Stimulated activated CD8-positive, alpha-beta memory T cell treated with anti-CD3 and anti-CD28 coated beads, Interleukin-4, amount 100 ng/mL, for 1 hour (primary cell): ENCODE measurements at regions not wholly inside any gene's neighbourhood (a gene's known extent, or its start where the extent isn't known, plus 50 kb on each side); places are given as distances from the start of the nearest gene placed in this dataset.
"Not testable (repeated sequence)": the region's sequence is repeated elsewhere in the genome, so short reads cannot be mapped to it uniquely, and the experiment has no call there.

Experiments used
- DNase-seq, 2 donors: peaks; one replicate each; pipeline ENCODE4 v3.0.0-alpha.2; 2020; ENCODE audit warnings: low read depth in 2 of 2, low spot score in 1 of 2

DNA sequence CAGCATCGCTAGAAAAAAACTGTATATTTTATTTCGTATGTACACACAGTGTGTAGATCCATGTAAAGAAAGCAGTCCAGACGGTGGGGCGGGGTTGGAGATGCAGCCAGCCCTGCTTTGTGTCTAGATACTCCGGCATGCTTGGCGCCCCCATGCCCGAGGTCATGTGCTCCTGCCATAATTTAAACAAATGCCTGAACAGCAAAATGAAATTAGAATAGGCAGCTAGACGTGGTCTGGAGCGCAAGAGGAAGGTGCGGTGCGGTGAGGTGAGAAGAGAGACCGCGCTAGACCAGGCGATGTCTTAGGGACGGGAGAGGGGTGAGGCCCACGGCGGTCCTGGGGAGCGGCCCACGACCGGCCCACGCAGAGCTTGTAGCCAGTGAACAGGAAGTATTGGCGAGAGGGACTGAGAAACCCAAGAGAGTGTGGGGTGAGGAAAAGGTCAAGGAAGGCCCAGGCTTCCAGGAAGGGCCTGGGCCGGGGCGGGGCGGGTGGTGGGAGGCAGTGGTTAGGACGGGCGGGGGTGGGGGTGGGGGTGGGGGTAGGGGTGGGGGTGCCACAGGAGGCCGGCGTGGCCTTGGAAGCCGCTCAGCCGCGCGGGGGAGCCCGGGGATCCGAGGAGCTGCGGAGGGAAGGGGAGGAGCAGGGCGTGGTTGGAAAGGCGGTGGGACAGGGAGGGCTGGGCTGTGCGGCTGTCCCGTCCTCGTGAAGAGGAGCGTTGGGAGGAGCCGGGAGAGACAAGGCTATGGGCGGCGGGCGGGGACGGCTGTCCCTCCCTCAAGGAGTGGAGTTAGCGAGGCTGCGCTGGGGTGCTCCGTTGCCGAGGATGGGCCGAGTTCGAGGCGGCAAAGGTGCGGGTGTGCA is 254.7 kb upstream of the SGCG start:
- DNase-seq, result no peak

DNA sequence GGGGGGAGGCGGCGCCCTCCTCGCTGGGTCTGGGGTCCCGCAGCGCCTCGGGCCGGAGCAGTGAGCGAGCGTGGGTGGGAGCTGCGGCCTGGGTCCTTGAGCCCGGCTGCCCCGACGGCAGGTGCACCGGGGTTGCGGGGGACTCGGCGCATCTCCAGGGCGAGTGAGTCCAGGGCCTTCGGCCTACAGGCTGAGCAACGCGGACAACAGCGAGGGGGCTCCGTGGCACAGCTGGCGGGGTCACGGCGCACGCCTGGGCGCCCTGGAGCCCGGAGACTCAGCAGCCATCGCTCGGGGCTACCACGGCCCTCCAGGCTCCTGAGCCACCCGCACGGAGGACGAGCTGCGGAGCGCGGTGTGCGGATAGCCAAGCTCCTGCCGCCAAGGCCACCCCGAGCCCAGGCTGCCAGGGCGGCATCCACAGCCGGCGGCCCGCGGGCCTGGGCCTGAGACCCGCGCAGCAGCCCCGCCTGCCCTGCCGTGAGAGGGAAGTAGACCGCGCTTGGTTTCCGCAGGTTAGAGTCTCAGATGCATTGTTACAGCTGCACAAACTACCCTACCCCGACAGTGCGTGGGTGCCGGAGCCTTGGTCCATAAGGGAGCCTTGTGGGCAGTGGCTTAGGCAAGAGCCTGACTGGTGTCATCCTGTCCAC is 253.9 kb upstream of the SGCG start:
- DNase-seq, result no peak

DNA sequence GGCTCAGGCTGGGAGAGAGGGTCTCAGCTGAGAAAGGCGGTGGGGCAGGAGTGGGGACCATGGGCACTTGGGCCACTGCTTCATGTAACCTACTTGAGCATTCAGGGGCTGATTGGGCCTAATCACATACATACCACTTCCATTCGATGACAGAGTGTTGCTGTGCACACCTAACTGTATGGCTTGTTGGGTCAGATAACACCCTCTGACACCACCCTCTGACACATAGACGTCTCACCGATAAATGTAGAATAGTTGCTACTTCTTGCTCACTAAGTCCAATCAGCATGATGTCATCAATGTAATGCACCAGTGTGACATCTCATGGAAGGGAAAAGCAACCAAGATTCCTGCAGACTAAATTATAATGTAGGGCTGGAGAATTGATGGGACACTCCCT is 252.9 kb upstream of the SGCG start:
- not testable (repeated sequence) for DNase-seq

DNA sequence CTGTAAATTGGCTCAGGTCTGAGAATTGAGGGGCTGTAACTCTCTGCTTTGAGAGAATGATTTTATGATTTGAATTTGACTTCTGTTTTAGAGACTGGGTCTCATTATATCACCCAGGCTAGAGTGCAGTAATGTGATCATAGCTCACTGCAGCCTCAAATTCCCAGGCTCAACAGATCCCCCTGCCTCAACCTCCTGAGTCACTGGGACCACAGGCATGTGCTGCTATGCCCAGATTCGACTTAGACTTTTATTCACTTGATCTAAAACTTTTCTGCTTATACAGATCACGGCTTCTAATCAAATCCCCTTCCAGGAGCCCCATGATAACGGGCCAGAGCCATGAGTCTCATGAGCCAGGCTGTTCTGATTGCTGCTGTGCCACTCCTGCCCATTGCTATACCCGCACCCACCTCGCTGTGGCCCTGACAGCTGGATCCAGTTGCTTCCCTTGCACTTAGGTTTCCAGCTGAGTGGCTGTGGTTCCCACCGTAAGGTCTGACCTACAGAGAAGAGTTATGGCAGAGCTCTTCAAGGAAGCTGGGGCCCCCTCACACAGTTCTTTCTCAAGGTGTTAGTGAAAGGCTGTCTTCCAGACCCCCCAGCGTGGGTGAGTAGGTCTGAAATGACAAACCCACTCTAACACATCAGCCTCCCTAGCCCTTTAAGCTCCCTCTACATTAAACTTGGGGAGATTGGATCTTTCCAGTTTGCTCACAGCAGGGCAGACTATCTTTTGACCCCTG is 251.2 kb upstream of the SGCG start:
- no peak for DNase-seq

DNA sequence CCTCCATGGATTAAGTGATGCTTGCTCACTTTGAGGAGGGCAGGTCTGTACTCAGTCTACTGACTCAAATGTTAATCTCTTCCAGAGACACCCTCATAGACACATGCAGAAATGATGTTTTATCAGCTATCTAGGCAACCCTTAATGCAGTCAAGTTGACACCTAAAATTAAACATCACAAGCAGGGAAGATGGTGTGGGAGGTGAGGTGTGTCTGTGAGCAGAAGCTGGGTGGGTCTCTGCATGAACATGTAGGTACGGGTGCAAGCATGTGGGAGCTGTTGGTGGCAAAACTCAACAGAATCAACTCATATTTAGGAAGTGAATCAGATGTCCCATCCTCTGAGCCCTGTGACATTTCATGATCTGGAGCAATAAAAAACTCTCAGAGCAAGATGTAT is 249.2 kb upstream of the SGCG start:
- no peak for DNase-seq

DNA sequence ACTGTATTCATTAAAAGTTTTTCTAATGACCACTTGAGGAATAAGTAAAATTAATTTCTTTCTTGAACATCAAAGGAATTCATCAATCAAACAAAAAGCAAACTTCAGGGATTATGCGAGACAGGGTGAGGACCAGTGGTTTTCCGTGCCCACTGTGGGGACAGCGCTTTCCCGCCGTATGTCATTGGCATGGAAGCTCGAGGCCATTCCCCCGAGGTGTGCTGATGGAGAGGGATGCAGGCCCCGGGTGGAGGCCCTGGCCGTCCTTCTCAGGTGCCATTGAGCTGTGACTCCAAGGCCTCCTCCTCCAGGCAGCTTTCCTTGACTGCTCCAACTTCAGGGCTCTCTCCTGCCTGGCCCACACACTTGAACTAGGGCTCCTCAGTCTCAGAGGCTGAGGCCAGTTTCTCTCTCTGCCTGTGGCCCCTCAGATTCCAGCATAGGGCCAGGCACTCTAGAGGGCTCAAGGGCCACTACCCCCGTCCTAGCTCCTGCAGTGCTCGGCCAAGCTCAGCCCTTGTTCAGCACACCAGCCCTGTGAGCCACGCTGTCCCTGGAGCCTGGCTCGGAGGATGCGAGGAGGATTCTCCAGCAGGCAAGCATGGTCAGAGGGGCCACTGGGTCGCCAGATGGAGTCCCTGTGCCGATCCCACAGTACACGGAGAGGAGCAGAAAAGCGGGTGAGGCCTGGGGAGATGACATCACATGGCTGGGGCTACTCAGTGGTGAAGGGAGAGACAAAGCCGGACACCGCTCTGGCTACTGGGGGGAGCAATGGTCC is 248.0 kb upstream of the SGCG start:
- not testable (repeated sequence) for DNase-seq

DNA sequence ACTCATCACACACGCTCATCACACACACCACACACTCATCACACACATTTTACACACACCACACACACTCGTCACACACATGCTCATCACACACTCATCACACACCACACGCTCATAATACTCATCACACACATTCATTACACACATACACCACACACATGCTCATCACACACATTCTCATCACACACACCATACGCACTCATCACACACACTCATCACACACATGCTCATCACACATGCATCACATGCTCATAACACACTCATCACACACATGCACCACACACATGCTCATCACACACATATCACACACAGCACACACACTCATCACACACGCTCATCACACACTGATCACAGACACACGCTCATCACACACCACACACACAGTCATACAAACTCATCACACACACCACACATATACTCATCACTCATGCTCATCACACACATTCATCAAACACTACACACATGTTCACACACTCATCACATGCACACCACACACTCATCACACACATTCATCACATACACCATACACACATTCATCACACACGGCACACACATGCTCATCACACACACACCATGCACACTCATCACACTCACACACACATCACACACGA is 247.1 kb upstream of the SGCG start:
- DNase-seq, result no peak

DNA sequence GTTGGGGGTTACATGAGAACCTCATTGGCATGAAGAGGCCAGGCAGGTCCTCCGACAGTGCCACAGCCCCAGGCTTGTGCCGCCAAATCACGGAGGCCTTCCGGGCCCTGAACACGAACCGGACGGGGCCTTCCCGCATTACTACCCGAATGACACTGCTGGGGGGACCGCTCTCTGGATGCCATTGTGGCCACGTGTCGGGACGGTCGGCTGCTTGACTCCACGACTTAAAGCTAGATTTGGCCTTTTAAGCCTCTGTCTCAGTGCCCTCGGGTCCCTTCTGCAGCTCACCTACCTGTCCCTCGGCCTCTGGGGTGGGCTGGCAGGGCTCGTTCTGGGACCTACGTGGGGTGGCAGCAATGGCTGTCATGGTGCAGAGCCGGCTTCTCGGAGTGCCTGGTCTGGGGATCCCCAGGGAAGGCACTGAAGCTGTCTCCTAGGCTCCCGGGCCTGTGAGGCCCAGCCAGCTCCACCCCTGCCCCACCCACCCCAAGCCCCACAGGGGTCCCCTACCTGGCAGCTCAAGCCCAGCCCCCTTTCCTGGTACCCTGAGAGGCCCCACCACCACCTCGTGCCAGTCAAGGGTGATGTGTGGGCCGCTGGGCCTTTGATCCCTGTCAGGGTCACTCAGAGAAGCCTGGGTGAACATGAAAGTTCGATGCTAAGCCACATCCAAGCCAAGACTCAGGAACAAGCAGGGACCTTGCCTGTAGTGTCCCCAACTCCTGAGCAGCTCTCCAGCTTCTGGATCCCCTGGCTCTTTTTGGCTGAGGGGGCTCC is 245.8 kb upstream of the SGCG start:
- no peak for DNase-seq

DNA sequence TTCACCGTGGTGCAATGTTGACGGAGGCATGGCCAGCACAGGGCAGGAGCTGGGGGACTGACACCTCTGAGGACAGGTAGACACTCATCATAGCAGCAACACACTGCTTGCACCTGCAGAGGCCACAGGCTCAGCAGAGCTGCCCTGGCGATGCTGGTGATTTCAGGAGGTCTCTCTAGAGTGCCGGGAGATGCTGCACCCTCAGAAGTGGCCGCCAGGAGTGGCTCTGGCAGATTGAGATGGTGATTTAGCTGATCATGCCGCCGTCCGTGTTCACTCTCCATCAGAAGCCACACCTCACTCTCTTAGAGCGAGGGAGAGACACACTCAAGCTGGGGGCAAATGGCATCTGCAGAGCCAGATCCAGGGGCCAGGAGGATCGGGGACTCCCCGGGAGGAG is 244.6 kb upstream of the SGCG start:
- no peak for DNase-seq

DNA sequence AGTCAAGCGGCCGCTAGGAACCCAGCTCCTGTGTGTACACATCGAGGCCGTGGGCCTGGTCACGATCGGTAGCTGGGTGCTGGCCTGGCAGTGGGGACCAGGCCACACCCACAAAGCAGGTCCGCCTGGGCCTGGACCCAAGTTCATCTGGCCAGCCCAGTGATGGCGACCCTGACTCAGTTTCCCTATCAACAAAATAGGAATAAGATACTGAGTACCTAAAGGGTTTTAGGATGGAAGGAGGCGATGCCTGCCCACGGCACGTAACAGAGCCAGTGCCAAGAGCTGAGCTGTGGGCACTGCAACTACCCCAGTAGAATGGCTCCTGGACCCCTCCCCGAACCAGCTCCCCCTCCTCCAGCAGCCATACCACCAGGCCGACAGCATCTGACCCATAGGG is 243.5 kb upstream of the SGCG start:
- DNase-seq, result no peak

DNA sequence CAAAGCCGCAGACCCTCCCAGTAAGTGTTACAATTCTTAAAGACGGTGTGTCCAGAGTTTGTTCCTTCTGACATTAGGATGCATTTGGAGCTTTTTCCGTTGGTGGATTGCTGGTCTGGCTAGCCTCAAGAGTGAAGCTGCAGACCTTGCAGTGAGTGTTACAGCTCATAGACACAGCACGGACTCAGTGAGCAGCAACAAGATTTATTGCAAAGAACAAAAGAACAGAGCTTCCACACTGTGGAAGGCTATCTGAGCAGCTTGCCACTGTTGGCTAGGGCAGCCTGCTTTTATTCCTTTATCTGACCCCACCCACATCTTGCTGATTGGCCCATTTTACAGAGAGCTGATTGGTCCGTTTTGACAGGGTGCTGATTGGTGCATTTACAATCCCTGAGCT is 242.8 kb upstream of the SGCG start:
- DNase-seq, result no peak

DNA sequence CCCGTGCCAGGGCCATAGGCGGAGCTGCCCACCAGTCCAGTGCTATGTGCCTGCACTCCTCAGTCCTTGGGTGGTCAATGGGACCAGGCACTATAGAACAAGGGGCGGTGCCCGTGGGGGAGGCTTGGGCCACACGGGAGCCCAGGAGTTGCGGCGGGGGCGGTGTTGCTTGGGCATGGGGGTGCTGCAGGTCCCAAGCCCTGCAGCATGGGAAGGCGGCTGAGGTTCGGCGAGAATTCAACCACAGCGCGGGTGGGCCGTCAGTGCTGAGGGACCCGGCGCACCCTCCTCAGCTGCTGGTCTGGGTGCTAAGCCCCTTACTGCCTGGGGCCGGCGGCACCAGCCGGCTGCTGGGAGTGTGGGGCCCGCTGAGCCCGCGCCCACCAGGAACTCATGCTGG is 242.2 kb upstream of the SGCG start:
- DNase-seq, result no peak

DNA sequence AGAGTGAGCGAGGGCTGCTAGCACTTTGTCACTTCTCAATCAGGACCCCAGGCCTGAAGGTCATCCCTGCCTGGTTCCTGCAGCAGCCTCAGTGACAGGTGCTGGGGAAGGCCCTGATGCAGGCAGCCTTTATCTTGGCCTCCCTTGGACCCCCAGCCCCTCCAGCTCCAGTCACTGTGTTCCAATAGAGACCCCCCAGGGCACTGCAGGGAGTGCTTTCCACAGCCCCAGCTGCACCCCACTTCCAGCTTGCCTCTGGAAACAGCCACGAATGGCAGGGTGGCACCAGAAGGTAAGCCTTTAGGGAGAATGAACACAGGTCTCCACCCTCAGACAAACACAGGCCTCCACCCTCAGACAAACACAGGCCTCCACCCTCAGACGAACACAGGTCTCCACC is 241.6 kb upstream of the SGCG start:
- DNase-seq, result no peak

DNA sequence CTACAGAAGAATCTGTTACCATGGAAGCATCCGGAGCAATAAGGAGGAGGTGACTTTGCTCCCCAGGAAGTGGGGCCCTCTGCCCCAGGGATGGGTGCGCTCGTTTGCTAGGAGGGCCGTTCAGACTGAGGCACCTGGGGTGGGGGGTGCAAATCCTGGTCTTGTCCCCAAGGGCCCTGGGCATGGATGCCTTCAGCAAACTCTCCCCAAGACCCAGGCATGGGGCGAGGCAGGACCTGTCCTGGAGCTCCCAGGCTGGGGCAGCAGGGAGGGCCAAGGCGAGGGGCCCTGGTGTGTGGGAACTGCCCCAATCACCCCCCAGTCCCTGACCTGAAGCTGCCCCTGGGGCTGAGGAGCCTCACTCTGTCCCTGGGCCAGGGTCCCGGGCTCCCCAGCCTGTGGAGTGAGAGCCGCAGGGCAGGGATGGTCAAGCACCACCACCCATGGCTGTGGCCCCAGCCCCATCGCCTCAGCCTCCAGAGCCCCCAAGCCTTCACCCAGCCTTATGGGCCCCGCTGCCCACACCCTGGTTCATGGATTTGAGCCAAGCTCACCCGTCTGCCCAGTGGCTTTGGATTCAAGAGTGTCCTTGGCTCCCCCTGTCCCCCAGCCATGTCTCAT is 240.6 kb upstream of the SGCG start:
- DNase-seq, result no peak

DNA sequence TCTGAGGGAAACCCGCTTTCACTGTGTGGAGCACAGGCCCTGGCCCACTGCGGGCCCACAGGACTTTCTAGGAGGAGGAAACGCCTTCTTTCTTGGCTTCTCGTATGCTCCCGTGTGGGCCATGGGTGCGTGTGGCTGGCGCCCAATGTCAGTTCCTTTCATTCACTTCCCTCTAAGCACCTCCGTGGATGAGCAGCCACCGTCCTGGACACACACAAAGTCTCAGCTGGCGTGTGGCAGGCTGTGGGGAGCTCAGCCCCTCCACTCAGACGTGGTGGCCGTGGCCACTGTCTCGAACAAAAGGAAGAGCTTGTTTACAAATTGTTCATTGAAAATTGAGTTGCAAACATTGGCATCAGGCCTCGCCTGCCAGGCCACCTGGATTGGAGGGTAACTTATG is 240.0 kb upstream of the SGCG start:
- no peak for DNase-seq

DNA sequence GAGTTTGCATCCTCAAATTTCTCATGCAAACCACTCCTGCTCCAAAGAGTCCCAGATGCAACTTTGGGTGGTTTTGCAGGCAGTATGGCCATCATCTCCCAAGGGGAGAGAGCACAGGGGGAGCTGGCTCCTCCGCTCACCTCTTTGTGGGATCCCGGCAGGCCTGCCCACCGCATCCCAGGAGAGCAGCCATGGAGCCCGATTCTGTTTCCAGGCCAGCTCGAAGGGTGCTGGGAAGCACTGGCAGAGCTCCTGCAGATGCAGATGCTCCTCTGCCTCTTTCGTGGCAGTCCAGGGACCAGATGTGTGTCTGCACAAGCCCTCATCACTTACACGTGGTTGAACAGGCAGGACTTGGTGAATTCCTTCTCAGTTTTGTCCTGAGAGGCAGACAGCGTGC is 239.3 kb upstream of the SGCG start:
- not testable (repeated sequence) for DNase-seq

DNA sequence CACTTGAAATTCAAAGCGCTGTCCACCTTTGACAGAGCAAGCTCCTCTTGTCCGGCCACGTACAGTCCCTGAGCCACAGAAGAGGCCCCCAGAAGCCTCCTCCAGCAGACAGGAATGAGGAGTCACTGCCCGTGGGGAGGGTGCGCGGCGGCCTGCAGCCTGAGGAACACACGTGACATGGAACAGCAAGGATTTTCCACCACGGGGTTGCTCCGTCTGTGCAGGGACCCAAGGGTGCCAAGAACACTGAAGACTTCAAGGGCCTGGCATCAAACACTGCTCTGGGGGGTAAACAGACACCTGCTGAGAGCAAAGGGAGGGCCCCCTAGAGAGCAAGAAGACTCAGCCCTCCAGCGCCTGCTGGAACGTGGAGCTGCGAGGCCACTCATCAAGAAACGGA is 237.9 kb upstream of the SGCG start:
- DNase-seq, result not testable (repeated sequence)

DNA sequence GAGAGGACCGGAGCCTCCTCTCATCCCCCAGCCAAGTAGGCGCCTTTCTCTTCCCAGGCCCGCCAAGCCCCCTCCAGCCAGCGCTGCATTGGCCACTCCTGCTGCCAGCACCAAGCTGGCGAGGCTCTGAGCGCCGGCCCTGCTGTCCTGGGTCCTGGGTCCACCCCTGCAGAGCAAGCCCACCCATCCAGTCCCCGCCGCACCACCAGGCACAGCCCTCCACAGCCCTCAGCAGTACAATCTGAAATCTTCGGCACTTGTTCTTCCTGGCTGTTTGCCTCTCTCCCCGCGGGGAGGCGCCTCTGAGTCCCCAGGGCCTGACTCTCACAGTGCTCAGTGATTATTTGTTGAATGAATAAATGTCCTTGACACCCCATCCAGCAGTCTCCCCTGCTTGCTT is 236.4 kb upstream of the SGCG start:
- no peak for DNase-seq

DNA sequence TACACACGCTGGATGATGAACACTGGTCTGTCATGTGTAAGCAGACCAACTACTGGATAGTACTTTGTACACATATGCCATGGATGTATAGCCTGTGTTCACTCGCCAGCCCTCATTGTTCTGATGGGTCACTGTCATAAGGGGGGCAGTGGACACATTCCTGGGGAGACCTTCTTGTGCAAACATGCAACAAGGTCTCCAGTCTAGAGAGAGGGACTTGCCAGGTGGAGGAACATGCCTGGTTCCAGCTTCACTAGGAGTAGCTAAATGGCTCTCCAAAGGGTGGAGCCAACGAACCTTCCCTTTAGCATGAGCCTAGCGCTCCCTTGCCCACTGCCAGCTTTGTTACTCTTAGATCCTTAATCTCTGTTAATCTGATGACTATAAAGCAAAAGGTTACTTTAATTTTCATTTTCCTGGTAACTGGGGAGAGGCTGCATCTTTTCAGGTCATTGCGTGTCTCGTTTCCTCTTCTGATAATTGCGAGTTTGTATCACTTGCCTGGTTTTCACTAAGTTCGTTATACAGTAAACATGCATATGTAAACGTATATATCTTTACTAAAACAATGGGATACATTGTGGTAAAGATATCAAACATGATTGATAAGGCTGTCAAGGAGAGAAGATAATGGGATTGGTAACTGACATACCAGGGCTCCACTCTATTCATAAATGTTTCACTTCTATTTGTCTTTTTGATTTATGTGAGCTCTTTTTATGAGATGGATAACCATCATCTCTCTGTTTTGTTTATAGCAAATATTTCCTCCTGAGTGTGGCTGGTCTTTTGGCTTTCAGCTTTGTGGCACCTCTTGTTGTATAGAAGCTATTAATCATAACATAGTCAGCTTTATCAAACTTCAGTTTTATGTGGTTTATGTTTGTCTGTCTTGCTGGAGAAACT is 235.2 kb upstream of the SGCG start:
- no peak for DNase-seq
